PC-3 (cell line): ENCODE measurements at regions not wholly inside any gene's neighbourhood (a gene's known extent, or its start where the extent isn't known, plus 50 kb on each side); places are given as distances from the start of the nearest gene placed in this dataset.

Source experiments
- CTCF ChIP-seq: fragments of 300-600 bp; sonication (generic); conservative IDR thresholded peaks from 2 replicates; pipeline ENCODE4 v1.5.1; 2017; ENCODE audit warnings: antibody characterized with exemption, low read depth, mild to moderate bottlenecking, low read length
- EZH2 ChIP-seq: fragments of 300-600 bp; sonication (generic); IDR thresholded peaks from one replicate; pipeline ENCODE4 v1.6.1; 2017; ENCODE audit warnings: antibody characterized with exemption, mild to moderate bottlenecking, low read length; ENCODE audit not compliant: unreplicated experiment
- EZH2phosphoT487 ChIP-seq: fragments of 300-600 bp; sonication (generic); IDR thresholded peaks from 2 replicates; pipeline ENCODE4 v1.6.1; 2018; ENCODE audit warnings: mild to moderate bottlenecking, antibody characterized with exemption, low read length, borderline replicate concordance

- TF ChIP-seq EZH2phosphoT487 (no peak), CTCF (no peak), EZH2 (no peak)
Measured at GRCh38 chr12:83470749-83471148, 784.0 kb downstream of the TMTC2 start.
